SK-N-SH treated with all-trans-retinoic acid at 6 μM for 48 hours (cell line): ENCODE measurements at regions not wholly inside any gene's neighbourhood (a gene's known extent, or its start where the extent isn't known, plus 50 kb on each side); places are given as distances from the start of the nearest gene placed in this dataset.

Source experiments
- ATAC-seq: fragments of 200-7000 bp; cut with Tn5 transposase; 3 replicates; pipeline ENCODE4 v1.9.1; 2020; ENCODE audit warnings: mild to moderate bottlenecking, moderate library complexity
- ARNTL ChIP-seq: fragments of 450-650 bp; formaldehyde crosslinking; IDR thresholded peaks from 2 replicates; pipeline ENCODE4 v1.5.0; 2020; ENCODE audit warnings: low read depth, mild to moderate bottlenecking, moderate library complexity, borderline replicate concordance
- BACH2 ChIP-seq: fragments of 250-450 bp; sonication (Bioruptor Pico); IDR thresholded peaks from 2 replicates; pipeline ENCODE4 v1.9.0; 2021; ENCODE audit warnings: mild to moderate bottlenecking, borderline replicate concordance
- CREB5 ChIP-seq: fragments of 250-450 bp; sonication (Bioruptor Pico); IDR thresholded peaks from 2 replicates; pipeline ENCODE4 v1.5.1; 2020; ENCODE audit warnings: low read depth, mild to moderate bottlenecking, moderate library complexity
- CSDC2 ChIP-seq: fragments of 250-450 bp; sonication (Bioruptor Pico); IDR thresholded peaks from 2 replicates; pipeline ENCODE4 v1.5.0; 2020; ENCODE audit warnings: mild to moderate bottlenecking, moderate library complexity
- CSRNP3 ChIP-seq: fragments of 250-450 bp; sonication (Bioruptor Pico); IDR thresholded peaks from 2 replicates; pipeline ENCODE4 v1.5.1; 2021; ENCODE audit warnings: mild to moderate bottlenecking, moderate library complexity
- ESRRG ChIP-seq: fragments of 250-450 bp; sonication (Bioruptor Pico); IDR thresholded peaks from 2 replicates; pipeline ENCODE4 v1.6.1; 2021; ENCODE audit warnings: mild to moderate bottlenecking
- GLIS3 ChIP-seq: fragments of 250-450 bp; sonication (Bioruptor Pico); IDR thresholded peaks from 2 replicates; pipeline ENCODE4 v1.5.0; 2020; ENCODE audit warnings: mild to moderate bottlenecking, moderate library complexity
- ISL1 ChIP-seq: fragments of 250-450 bp; sonication (Bioruptor Pico); IDR thresholded peaks from 2 replicates; pipeline ENCODE4 v2.1.2; 2022; ENCODE audit warnings: mild to moderate bottlenecking, moderate library complexity
- OSR1 ChIP-seq: fragments of 250-450 bp; sonication (Bioruptor Pico); IDR thresholded peaks from 2 replicates; pipeline ENCODE4 v1.8.0; 2022; ENCODE audit warnings: moderate library complexity, mild to moderate bottlenecking, inconsistent platforms
- PATZ1 ChIP-seq: fragments of 250-450 bp; sonication (Bioruptor Pico); IDR thresholded peaks from 2 replicates; pipeline ENCODE4 v1.8.0; 2020; ENCODE audit warnings: mild to moderate bottlenecking, moderate library complexity, borderline replicate concordance
- POU6F1 ChIP-seq: fragments of 250-450 bp; sonication (Bioruptor Pico); IDR thresholded peaks from 2 replicates; pipeline ENCODE4 v1.8.0; 2021; ENCODE audit warnings: low read depth, mild to moderate bottlenecking, moderate library complexity, borderline replicate concordance
- PPARA ChIP-seq: fragments of 250-450 bp; sonication (Bioruptor Pico); IDR thresholded peaks from 2 replicates; pipeline ENCODE4 v1.5.0; 2020; ENCODE audit warnings: mild to moderate bottlenecking, borderline replicate concordance
- RARB ChIP-seq: fragments of 250-450 bp; sonication (Bioruptor Pico); IDR thresholded peaks from 2 replicates; pipeline ENCODE4 v1.8.0; 2021; ENCODE audit warnings: mild to moderate bottlenecking, moderate library complexity
- SNAI2 ChIP-seq: fragments of 250-450 bp; sonication (Bioruptor Pico); IDR thresholded peaks from 2 replicates; pipeline ENCODE4 v1.5.0; 2020; ENCODE audit warnings: mild to moderate bottlenecking, moderate library complexity
- TCF4 ChIP-seq: fragments of 250-450 bp; sonication (Bioruptor Pico); IDR thresholded peaks from 2 replicates; pipeline ENCODE4 v1.8.0; 2021; ENCODE audit warnings: mild to moderate bottlenecking, moderate library complexity, borderline replicate concordance
- TOX ChIP-seq: fragments of 250-450 bp; sonication (Bioruptor Pico); IDR thresholded peaks from 2 replicates; pipeline ENCODE4 v1.8.0; 2021; ENCODE audit warnings: mild to moderate bottlenecking, moderate library complexity, borderline replicate concordance
- TSHZ2 ChIP-seq: fragments of 250-450 bp; sonication (Bioruptor Pico); IDR thresholded peaks from 2 replicates; pipeline ENCODE4 v1.5.0; 2020; ENCODE audit warnings: mild to moderate bottlenecking, moderate library complexity
- ZC3H10 ChIP-seq: fragments of 250-450 bp; sonication (Bioruptor Pico); IDR thresholded peaks from 2 replicates; pipeline ENCODE4 v1.5.1; 2021; ENCODE audit warnings: mild to moderate bottlenecking, moderate library complexity
- ZFP3 ChIP-seq: fragments of 250-450 bp; sonication (Bioruptor Pico); IDR thresholded peaks from 2 replicates; pipeline ENCODE4 v1.5.0; 2020; ENCODE audit warnings: mild to moderate bottlenecking, moderate library complexity
- ZNF565 ChIP-seq: fragments of 450-650 bp; formaldehyde crosslinking; conservative IDR thresholded peaks from 2 replicates; pipeline ENCODE4 v1.5.0; 2020; ENCODE audit warnings: low read depth, mild to moderate bottlenecking, moderate library complexity
- ZNF8 ChIP-seq: fragments of 450-650 bp; formaldehyde crosslinking; IDR thresholded peaks from 2 replicates; pipeline ENCODE4 v1.5.0; 2020; ENCODE audit warnings: mild to moderate bottlenecking, moderate library complexity

- TF ChIP-seq TSHZ2 (CRISPR knock-in tag) (no peak), ZNF565 (CRISPR knock-in tag) (no peak), GLIS3 (no peak), CREB5 (CRISPR knock-in tag) (no peak), ZFP3 (CRISPR knock-in tag) (no peak)
- TF ChIP-seq, all 23 proteins: peak for 0
Measured at GRCh38 chr4:14844061-14844460, 158.2 kb upstream of the CPEB2 start (continued).

- TF ChIP-seq POU6F1, result no peak
- TF ChIP-seq ZFP3 (CRISPR knock-in tag), result no peak
- TF ChIP-seq BACH2 (CRISPR knock-in tag), result no peak
- no peak for TF ChIP-seq OSR1
- TF ChIP-seq TCF4 (CRISPR knock-in tag), result no peak
- no peak for TF ChIP-seq ZC3H10 (CRISPR knock-in tag)
- TF ChIP-seq RARB, result no peak
- no peak for TF ChIP-seq PPARA (CRISPR knock-in tag)
- TF ChIP-seq CSRNP3 (CRISPR knock-in tag), result no peak
- no peak for TF ChIP-seq ESRRG (CRISPR knock-in tag)
- no peak for TF ChIP-seq CSDC2
- no peak for TF ChIP-seq SNAI2 (CRISPR knock-in tag)
- TF ChIP-seq TOX (CRISPR knock-in tag), result no peak
- TF ChIP-seq ZNF8 (CRISPR knock-in tag), result no peak
- no peak for TF ChIP-seq CREB5 (CRISPR knock-in tag)
- TF ChIP-seq ARNTL (CRISPR knock-in tag), result no peak
- TF ChIP-seq ISL1 (CRISPR knock-in tag), result no peak
- TF ChIP-seq PATZ1 (CRISPR knock-in tag), result no peak
- no peak for ATAC-seq
Measured at GRCh38 chr4:14848229-14848628, 154.1 kb upstream of the CPEB2 start.
